D721Med (cell line): ENCODE measurements at regions not wholly inside any gene's neighbourhood (a gene's known extent, or its start where the extent isn't known, plus 50 kb on each side); places are given as distances from the start of the nearest gene placed in this dataset.

ENCODE experiments used
- DNase-seq: peaks from one replicate; pipeline ENCODE4 v3.0.0; 2011; ENCODE audit warnings: low spot score; ENCODE audit not compliant: insufficient read length
- FAIRE-seq: peaks from 2 replicates; lab custom pipeline; 2011; peaks lifted over from hg19 to GRCh38; lab: Jason Lieb, UNC
- CTCF ChIP-seq: IDR thresholded peaks from 2 replicates; pipeline ENCODE4 v1.5.1; 2012; ENCODE audit warnings: mild to moderate bottlenecking, control low read depth; ENCODE audit not compliant: insufficient read depth; ENCODE audit errors: missing control alignments

DNA sequence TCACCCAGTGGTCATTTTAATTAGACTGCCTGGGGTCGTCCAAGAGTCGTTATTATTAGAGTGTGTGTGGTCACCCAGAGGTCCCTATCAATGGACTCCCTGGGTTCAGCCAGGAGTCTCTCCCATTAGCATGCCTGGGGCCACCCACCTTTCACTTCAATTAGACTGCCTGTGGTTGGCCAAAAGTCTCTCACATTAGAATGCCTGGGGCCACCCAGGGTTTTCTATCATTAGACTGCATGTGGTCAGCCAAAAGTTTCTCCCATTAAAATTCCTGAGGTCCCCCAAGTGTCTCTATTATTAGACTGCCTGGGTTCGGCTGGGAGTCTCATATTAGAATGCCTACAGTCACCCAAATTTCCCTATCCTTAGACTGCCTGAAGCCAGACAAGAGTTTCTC is 1472.6 kb downstream of the UQCRFS1 start:
- TF ChIP-seq CTCF = no peak
- DNase-seq (no peak), FAIRE-seq (no peak)

- no peak for FAIRE-seq
- no peak for DNase-seq
- TF ChIP-seq CTCF = no peak
These were observed 1474.3 kb downstream of the UQCRFS1 start for GRCh38 chr19:27738569-27739193.

DNA sequence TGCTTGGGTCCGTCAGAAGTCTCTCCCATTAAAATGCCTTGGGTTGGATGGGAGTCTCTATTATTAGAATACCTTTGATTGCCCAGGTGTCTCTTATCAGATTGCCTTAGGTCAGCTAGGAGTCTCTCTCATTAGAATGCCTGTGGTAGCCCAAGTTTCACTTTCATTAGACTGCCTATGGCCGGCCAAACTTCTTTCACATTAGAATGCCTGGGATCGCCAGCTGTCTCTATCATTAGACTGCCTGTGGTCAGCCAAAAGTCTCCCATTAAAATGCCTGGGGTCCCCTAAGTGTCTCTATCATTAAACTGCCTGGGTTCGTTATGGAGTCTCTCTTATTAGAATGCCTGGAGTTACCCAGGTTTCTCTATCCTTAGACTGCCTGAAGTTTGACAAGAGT is 1476.7 kb downstream of the UQCRFS1 start:
- DNase-seq (no peak), FAIRE-seq (no peak)
- TF ChIP-seq CTCF = no peak

DNA sequence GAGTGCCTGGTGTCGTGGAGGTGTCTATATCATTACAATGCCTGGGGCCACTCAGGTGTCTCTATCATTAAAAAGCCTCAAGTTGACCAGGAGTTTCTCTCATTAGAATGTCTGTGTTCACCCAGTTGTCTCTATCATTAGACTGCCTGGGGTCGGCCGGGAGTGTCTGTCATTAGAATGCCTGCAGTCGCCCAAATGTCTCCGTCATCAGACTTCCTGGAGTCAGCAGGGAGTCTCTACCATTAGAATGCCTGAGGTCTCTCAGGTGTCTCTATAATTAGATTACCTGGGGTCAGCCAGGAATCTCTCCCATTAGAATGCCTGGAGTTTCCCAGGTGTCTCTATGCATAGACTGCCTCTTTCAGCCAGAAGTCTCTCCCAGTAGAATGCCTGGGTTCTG is 1477.6 kb downstream of the UQCRFS1 start:
- TF ChIP-seq CTCF = no peak
- no peak for FAIRE-seq
- no peak for DNase-seq

- DNase-seq (no peak), FAIRE-seq (no peak)
- TF ChIP-seq CTCF = no peak
These were observed 1478.3 kb downstream of the UQCRFS1 start for GRCh38 chr19:27734496-27735220.

- FAIRE-seq = no peak
These were observed 1479.2 kb downstream of the UQCRFS1 start for GRCh38 chr19:27733551-27734266.

More at GRCh38 chr19:27733551-27734266, 1479.2 kb downstream of the UQCRFS1 start:
- no peak for DNase-seq
- no peak for TF ChIP-seq CTCF
